ENCODE measurements at regions not wholly inside any gene's neighbourhood (a gene's known extent, or its start where the extent isn't known, plus 50 kb on each side); places are given as distances from the start of the nearest gene placed in this dataset.

DNA sequence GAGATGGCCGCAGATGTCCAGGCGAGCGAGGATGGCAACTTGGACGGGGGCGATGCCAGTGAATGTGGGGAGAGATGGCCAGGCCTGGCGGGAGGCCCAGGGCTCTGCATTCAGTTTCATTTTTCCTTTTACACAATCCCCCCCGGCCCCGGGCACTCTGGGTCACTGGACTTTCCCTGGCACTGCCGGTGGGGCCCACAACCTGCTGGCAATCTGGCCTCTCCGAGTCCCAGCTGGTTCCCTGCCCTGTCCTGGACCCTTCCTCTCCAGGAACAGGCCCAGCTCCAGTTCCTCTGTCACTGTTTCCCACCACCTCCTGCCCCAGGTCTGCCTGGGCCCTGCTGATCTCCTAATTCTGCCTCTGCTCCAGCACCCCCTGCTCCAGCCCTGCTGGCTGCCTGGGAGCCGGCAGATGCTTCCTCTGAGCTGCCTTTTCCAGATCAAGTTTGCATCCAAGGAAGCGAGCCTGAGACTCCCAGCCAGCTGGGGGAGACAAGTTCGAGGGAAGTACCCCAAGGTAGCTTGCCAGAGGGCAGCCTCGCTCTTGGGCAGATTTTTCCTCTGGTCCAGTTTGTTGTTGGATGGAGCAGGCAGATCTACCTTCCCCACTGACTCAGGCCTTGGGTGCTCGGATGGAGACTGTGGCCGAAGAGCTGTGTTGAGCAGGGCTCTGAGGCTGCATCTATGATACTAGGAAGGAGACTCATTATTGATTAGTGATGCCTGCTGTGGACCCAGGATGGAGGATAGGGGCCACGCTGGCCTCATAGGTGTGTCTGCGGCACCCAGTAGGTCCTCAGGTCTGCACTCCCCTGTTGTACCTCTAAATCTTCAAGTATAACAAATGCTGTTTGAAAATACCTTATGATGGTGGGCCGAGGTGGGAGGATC lies 83.2 kb downstream of the CEBPB start:
- DNase-seq = no peak

DNA sequence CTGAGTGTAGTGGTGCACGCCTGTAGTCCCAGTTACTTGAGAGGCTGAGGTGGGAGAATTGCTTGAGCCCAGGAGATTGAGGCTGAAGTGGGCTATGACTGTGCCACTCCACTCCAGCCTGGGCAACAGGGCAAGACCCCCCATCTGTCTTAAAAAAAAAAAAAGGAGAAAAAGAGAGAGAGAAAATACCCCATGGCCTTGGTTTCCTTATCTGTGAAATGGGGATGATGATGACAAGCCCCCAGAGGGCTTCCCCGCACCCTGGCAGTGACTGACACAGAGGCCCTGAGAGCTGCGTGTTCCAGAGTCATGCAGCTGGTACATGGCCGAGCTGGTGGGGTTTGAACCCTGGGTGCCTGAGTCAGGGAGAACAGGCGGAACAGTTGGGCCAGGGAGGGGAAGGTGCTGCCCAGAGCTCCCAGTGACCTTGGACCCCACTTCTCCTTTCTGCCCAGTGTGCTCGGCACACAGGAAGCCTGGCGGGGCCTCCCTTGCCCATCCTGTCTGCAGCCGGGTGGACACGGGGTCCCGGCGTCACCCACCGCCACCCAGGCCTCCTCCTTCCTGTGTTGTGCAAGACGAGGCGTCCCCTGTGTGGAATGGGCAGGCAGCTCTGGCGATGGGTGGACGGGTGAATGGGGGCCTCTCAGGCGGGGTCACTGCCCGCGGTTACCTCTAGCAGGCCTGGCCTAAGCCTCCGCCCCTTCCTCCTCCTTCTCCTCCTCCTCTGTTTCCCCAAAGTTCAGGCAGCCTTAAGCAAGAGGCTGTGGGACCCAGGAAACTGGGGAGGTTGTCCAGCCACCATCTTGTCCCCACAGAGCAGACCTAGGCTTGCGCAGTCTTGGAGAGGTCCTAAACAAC lies 84.2 kb downstream of the CEBPB start:
- no peak for DNase-seq

DNA sequence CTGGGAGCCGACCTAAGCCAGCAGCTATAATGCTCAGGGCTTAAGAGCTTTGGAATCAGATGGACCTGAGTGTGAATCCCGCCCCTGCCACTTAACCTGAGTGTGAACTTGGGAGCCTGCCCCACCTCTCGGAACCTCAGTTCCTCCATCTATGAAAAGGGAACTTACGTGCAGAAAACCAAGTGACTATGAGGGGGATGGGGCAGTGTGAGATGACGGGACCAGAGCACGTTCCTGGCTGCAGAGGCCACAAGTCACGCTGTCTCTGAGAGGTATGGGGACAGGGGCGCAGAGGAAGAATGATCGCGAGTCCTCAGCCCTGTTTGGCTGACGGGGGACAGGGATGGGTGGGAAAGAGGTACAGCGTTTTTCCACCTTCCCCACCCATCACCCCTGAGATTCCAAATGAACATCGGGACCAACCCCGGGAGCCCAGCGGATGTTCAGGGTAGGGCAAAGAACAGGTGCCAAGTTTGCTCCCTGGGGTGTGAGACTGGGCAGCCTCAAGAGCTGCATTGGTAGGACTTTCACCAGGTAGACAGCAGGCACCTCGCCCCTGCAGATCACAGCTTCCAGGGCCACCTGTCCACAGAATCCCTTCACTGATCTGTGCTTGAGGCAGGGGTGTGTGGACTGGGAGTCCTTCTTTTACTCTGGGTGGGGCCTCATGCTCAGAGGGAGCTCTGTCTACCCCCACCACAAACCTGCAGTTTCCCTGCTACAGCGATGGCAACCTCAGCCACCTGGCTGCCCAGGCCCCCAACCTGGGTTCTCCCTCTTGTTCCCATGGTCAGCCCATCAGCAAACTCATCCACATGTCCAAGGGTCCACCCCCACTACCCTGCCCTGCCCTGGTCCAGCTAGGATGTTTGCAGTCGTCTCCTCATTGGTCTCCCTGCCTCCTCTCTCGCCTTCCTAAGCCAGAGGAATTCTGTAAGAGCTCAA lies 85.8 kb downstream of the CEBPB start:
- no peak for DNase-seq

DNA sequence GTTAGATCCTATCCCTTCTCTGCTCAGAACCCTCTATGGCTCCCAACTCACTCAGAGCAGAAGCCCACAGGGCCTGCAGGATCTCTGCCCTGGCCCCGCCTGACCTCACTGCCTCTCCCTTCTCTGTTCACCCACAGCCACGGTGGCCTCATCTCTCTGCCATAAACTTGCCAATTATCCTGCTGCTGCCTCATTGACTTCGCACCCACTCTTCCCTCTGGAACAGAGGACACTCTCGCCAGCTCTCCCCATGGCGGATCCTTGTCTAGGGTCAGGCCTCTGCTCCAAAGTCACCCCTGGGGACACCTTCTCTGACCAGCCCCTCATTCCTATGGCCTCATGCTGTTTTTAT lies 86.4 kb downstream of the CEBPB start:
- DNase-seq = no peak

GRCh38 chr20:50277460-50278376 lies 87.1 kb downstream of the CEBPB start:
- no peak for DNase-seq

DNA sequence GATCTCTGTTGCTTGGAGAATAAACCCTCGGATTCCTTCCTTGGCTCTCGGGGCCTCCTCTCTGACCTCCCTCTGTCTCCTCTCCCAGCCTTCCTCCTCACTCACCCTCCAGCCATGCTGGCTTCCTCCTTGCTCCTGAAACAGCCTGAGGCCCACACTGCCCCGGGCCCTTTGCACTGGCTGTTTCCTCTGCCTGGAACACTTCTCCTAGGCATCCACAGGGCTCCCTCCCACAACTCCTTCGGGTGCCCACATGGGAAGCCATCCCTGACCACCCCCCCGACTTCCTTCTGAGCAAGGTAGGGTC lies 87.7 kb downstream of the CEBPB start:
- DNase-seq = no peak

DNA sequence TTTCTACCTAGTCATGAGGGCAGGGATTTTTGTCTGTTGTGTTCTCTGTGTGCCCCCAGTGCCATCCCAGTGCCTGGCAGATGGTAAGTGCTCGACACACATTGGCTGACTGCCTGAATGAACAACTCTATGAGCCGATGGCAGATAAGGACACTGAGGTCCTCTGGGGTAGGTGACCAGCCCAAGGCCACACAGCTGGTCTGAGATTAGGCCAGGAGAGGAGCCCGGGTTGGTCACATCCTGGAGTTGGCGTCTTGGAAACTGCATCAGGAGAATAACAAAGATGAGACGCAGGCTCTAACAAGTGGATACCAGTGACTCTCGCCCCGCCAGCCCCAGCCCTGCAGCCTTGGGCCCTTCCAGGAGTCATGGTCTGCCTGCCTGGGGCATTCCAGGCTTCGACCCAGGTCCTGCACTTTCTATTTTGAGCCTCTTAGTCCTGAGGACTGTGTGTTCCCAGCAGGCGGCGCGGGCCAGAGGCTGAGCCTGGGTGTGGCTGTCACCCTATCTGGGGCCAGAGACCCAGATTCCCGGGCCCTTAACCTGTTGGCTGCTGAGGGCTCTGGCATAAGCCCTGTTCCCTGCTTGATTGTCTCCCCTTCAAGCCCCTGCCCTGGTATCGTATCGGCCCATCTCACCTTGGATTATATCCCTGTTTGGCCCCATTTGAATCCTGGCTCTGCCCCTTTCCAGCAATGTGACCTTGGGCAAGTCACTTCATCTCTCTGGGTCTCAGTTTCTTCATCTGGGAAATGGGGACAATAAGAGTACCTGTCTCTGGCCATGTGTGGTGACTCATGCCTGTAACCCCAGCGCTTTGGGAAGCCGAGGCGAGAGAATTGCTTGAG lies 88.3 kb downstream of the CEBPB start:
- DNase-seq = no peak

- DNase-seq = no peak
These were observed 89.6 kb downstream of the CEBPB start for GRCh38 chr20:50279988-50280850.

DNA sequence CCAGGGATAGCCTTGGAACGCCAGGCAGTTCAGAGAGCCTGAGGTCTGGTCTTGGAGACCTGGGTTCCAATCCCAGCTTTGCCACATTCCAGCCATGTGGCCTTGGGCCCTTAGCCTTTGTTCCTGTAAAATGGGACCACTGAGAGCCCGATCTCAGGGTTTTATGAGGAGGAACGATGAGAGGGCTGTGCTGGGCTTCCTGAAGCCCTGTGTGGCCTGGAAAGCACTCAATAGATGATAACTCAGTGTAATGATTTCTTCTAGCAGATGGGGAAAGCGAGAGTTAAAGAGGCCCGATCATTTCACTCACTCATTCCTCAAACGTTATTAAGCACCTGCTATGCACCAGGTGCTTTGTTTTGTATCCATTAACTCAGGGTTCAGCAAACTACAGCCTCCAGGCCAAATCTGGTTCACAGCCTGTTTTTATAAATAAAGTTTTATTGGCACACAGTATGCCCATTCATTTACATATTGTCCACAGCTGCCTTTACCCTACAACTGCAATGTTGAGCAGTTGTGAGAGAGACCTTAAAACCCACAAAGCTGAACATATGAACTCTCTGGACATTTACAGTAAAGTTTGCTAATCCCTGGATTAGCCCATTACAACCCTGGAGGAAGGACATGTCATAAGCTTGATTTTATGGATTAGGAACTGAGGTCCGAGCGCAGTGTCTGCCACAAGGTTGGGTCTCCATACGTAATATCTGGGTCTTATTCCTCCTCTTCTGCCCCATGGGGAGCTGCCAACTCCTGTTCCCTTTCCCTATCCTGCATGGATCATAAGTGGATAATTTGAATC lies 90.4 kb downstream of the CEBPB start:
- DNase-seq = no peak

DNA sequence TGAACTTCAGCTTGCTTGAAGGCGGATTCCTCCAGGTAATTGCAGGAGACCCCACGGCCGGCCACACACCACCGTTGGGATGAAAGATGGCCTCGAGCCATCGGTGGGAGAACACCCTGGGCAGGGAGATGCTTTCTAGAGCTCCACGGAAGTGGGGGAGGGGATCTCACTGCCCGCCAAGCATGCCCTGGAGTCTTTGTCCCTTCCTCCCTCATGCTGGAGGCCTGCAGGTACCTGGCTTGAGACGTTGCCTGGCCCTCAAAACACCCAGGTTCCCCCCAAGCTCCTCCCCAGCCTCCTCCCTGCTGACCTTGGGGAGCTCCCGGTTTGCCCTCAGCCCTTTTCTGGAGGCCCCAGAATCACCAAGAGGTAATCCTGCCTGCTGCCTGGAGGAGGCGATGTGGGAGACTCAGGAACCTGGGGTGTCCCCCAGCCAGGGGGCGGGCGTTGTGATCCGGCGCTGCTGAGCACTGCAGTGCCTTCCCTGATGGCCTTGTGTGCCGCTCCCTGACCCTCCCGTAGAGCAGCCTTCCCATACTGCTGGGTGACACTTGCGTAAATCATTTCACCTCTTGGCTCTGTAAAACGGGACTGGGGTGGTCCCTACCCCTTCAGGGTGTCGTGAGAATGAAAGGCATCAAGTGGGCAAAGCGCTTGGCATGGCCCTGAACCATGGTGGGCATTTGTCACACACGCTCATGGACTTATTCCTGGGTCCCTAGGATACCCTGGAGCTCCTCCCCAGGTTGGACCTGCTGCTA lies 91.4 kb downstream of the CEBPB start:
- no peak for DNase-seq

- DNase-seq = no peak
These were observed 92.1 kb downstream of the CEBPB start for GRCh38 chr20:50282592-50283241.

GRCh38 chr20:50283370-50283769 lies 92.7 kb downstream of the CEBPB start:
- no peak for DNase-seq

- no peak for DNase-seq
These were observed 93.5 kb downstream of the CEBPB start for GRCh38 chr20:50283922-50284810.

DNA sequence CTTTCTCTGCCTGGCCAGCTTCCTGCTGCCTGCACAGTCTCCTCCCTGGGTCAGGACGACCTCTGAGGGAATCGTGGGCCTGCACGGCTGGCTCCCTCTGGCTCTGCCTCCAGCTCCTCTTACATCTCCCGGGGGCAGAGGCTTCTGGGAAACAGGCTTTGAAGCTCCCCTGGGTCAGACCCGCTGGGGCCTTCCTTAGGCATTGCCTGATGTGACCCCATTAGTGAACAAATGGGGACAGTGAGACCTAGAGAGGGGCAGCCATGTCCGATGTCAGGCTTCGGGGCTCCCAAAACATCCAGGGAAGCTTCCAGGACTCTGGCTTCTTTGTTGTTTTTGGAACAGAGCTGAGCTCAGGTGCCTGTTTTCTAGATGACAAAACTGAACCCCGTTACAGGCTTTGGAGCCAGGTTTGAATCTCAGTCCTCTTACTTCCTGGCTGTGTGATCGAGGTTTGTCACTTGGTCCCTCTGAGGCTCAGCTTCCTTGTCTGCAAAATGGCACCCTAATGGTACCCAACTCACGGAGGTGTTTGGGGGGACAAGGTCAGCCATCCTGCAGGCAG lies 94.3 kb downstream of the CEBPB start:
- no peak for DNase-seq

DNA sequence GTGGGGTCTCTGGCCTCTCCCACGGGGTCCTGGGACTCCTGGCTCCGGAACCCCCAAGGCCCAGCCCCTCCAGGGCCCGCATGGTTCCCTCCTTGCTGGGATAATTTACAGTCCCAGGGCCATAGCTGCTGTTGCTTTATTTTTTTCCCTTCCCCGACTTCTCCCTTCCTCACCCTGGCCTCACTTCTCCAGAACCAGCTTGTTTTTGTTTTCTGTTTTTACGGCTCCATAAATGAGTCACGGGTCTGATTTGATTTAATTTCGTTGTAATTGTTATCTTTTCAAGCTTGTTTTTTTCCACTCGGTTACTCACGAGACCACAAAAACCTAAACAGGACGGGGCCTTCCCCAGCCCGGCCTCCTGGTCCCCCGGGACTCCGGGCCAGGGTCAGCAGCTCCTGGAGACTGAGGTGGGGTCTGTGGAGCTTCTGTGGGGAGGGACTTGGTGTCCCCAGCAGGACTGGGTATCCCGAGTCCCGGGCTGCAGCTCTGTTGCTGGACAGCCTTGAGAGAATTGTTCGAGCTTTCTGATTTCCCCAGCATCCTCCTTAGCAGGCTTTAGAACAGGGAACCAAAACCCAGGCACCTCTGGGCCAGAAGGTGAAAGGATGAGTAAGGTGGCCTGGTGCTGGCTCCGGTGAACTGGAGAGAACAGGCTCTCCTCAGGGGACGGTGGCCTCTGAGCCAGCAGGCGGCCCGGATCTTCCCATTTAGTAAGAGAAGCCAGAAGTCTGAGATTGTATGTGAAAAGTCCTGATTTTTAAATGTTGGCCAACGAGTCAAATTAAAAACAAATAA lies 94.9 kb downstream of the CEBPB start:
- DNase-seq = no peak

GRCh38 chr20:50286174-50286511 lies 95.5 kb downstream of the CEBPB start:
- no peak for DNase-seq

Measured in NCI-H1105 treated with DMSO at 0.1 percent for 48 hours (cell line).